ENCODE measurements at regions not wholly inside any gene's neighbourhood (a gene's known extent, or its start where the extent isn't known, plus 50 kb on each side); places are given as distances from the start of the nearest gene placed in this dataset.

GRCh38 chr10:108608860-108609259 lies 1314.5 kb downstream of the XPNPEP1 start:
- TF ChIP-seq CTCF (IDR thresholded peaks at IDR 0.05) (no peak), POLR2A (IDR thresholded peaks at IDR 0.05) (no peak)

Data from uterus (tissue), 2 donors.